ENCODE measurements at regions not wholly inside any gene's neighbourhood (a gene's known extent, or its start where the extent isn't known, plus 50 kb on each side); places are given as distances from the start of the nearest gene placed in this dataset.
A peak's percentile ranks its signal among the peaks of the same experiment; 100 is the strongest.

- BruUV-seq (replicated peaks) = no TSS peak
- H3K27ac ChIP-seq = no peak overlapping the region
- CTCF ChIA-PET = no interaction called here
- DNase-seq = no peak
- POLR2A ChIA-PET (ENCODE audit: unreplicated experiment) = no interaction called here
- H3K79me2 ChIP-seq (ENCODE audit: low read depth) = no peaks in the 10 kb centered on the region
- H2AFZ ChIP-seq = no peak overlapping the region
- no peaks in the 10 kb centered on the region for H3K9me3 ChIP-seq (ENCODE audit: insufficient read depth, low read depth)
- intact Hi-C loops (cut with micrococcal nuclease; ENCODE audit: unreplicated experiment) = no loop called here
- no peak overlapping the region for H3K4me3 ChIP-seq
- H3K9me2 ChIP-seq (ENCODE audit: insufficient read depth) = no peaks in the 10 kb centered on the region
- H3K36me3 ChIP-seq (ENCODE audit: low read depth) = no peaks in the 10 kb centered on the region
- 0 out of 2 replicates have a peak, but pooled peaks cover 6% of the 10 kb centered on the region for H3F3A ChIP-seq (ENCODE audit: insufficient read depth, low read depth)
- no peak overlapping the region for H3K4me2 ChIP-seq
- no peaks in the 10 kb centered on the region for H3K27me3 ChIP-seq (ENCODE audit: insufficient read depth, low read depth)
- TF ChIP-seq EZH2 (IDR thresholded peaks at IDR 0.05; ENCODE audit: low read depth) = no peak
- H4K20me1 ChIP-seq (ENCODE audit: insufficient read depth) = no peaks in the 10 kb centered on the region
- H3K4me1 ChIP-seq (replicated peaks; ENCODE audit: insufficient read depth) = no peaks in the 10 kb centered on the region
These were observed 534.5 kb downstream of the KCTD12 start for GRCh38 chr13:76351541-76352229.

DNA sequence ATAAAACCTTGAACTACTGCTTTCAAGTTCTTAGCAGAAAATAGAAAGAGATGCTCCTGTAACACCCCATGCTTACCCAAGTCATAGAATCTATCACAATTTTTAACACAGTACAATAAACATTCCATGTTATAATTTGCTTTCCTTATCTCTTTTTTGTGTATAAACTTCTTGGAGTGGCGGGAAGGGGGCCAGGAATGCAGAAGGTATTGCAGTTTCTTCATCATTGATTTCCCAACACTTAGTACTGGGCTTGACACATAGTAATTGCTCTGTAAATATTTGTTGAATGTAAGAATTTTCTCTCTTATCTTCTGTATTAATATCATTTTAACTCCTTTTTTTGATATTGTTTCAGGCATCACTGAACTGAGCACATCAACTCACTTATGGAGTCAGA lies 535.8 kb downstream of the KCTD12 start:
- Histone ChIP-seq H3K79me2 (ENCODE audit: low read depth) (no peaks in the 10 kb centered on the region), H3K9me3 (ENCODE audit: insufficient read depth, low read depth) (no peaks in the 10 kb centered on the region), H4K20me1 (ENCODE audit: insufficient read depth) (no peaks in the 10 kb centered on the region), H3K36me3 (ENCODE audit: low read depth) (no peaks in the 10 kb centered on the region), H3K9me2 (ENCODE audit: insufficient read depth) (no peaks in the 10 kb centered on the region), H3K4me2 (no peak overlapping the region), H3K27me3 (ENCODE audit: insufficient read depth, low read depth) (no peaks in the 10 kb centered on the region), H3K4me1 (replicated peaks; ENCODE audit: insufficient read depth) (no peaks in the 10 kb centered on the region), H3K4me3 (no peak overlapping the region), H2AFZ (no peak overlapping the region), H3K27ac (no peak overlapping the region), H3F3A (ENCODE audit: insufficient read depth, low read depth) (0 out of 2 replicates have a peak, but pooled peaks cover 6% of the 10 kb centered on the region)
- intact Hi-C loops (cut with micrococcal nuclease; ENCODE audit: unreplicated experiment) = no loop called here
- TF ChIP-seq, protein P1, sequence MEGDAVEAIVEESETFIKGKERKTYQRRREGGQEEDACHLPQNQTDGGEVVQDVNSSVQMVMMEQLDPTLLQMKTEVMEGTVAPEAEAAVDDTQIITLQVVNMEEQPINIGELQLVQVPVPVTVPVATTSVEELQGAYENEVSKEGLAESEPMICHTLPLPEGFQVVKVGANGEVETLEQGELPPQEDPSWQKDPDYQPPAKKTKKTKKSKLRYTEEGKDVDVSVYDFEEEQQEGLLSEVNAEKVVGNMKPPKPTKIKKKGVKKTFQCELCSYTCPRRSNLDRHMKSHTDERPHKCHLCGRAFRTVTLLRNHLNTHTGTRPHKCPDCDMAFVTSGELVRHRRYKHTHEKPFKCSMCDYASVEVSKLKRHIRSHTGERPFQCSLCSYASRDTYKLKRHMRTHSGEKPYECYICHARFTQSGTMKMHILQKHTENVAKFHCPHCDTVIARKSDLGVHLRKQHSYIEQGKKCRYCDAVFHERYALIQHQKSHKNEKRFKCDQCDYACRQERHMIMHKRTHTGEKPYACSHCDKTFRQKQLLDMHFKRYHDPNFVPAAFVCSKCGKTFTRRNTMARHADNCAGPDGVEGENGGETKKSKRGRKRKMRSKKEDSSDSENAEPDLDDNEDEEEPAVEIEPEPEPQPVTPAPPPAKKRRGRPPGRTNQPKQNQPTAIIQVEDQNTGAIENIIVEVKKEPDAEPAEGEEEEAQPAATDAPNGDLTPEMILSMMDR (conservative IDR thresholded peaks at IDR 0.05) = no peak
- BruUV-seq (replicated peaks) = no TSS peak
- POLR2A ChIA-PET (ENCODE audit: unreplicated experiment) = interaction anchor here (0.6 kb wide), 1 partner anchor 161 kb away, joined by 3 read pairs; no protein-coding TSS in a partner anchor
- CTCF ChIA-PET = no interaction called here
- DNase-seq = peak in 1 of 2 experiments; percentile 40

DNA sequence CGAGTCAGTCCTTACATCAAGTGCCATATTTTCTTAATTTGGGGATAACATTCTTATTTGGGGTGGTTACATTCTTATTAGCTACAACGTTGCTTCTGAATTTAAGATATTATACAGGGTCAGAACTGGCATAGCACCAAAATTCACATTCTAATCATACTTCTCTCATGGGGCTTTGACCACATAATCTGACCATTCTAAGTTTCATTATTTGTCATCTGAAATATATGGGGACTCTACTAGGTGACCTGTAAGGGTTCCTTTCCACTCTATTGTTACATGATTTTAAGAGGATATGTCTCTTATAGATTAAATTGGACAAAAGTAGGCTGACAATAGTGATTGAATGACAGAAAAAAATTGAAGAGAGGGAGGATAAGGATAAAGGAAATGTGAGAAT lies 536.5 kb downstream of the KCTD12 start:
- no peaks in the 10 kb centered on the region for H3K79me2 ChIP-seq (ENCODE audit: low read depth)
- POLR2A ChIA-PET (ENCODE audit: unreplicated experiment) = no interaction called here
- no peaks in the 10 kb centered on the region for H3K36me3 ChIP-seq (ENCODE audit: low read depth)
- H3K4me1 ChIP-seq (replicated peaks; ENCODE audit: insufficient read depth) = no peaks in the 10 kb centered on the region
- BruUV-seq (replicated peaks) = no TSS peak
- no peak overlapping the region for H3K4me3 ChIP-seq
- H3K9me3 ChIP-seq (ENCODE audit: insufficient read depth, low read depth) = no peaks in the 10 kb centered on the region
- intact Hi-C loops (cut with micrococcal nuclease; ENCODE audit: unreplicated experiment) = no loop called here
- no peak overlapping the region for H3K4me2 ChIP-seq
- H4K20me1 ChIP-seq (ENCODE audit: insufficient read depth) = no peaks in the 10 kb centered on the region
- no peak overlapping the region for H3K27ac ChIP-seq
- H3F3A ChIP-seq (ENCODE audit: insufficient read depth, low read depth) = 0 out of 2 replicates have a peak, but pooled peaks cover 6% of the 10 kb centered on the region
- no peak overlapping the region for H2AFZ ChIP-seq
- CTCF ChIA-PET = no interaction called here
- no peaks in the 10 kb centered on the region for H3K27me3 ChIP-seq (ENCODE audit: insufficient read depth, low read depth)
- no peak for DNase-seq
- TF ChIP-seq EZH2 (IDR thresholded peaks at IDR 0.05; ENCODE audit: low read depth) = no peak
- TF ChIP-seq, protein P1 (conservative IDR thresholded peaks at IDR 0.05) = no peak
- H3K9me2 ChIP-seq (ENCODE audit: insufficient read depth) = no peaks in the 10 kb centered on the region

- H3K4me3 ChIP-seq = no peak overlapping the region
- H3K9me2 ChIP-seq (ENCODE audit: insufficient read depth) = no peaks in the 10 kb centered on the region
- H3K27me3 ChIP-seq (ENCODE audit: insufficient read depth, low read depth) = no peaks in the 10 kb centered on the region
- DNase-seq = no peak
- no peak overlapping the region for H3K27ac ChIP-seq
- H3K36me3 ChIP-seq (ENCODE audit: low read depth) = no peaks in the 10 kb centered on the region
- ChIA-PET CTCF (no interaction called here), POLR2A (ENCODE audit: unreplicated experiment) (no interaction called here)
- no peak for TF ChIP-seq EZH2 (IDR thresholded peaks at IDR 0.05; ENCODE audit: low read depth)
- TF ChIP-seq, protein P1 (conservative IDR thresholded peaks at IDR 0.05) = no peak
- BruUV-seq (replicated peaks) = no TSS peak
- intact Hi-C loops (cut with micrococcal nuclease; ENCODE audit: unreplicated experiment) = no loop called here
- no peaks in the 10 kb centered on the region for H3K4me1 ChIP-seq (replicated peaks; ENCODE audit: insufficient read depth)
- H2AFZ ChIP-seq = peak overlapping the region; percentile 39; the same call in 1 of the 2 replicates
- H3K9me3 ChIP-seq (ENCODE audit: insufficient read depth, low read depth) = no peaks in the 10 kb centered on the region
- H3K4me2 ChIP-seq = no peak overlapping the region
- no peaks in the 10 kb centered on the region for H4K20me1 ChIP-seq (ENCODE audit: insufficient read depth)
- H3K79me2 ChIP-seq (ENCODE audit: low read depth) = no peaks in the 10 kb centered on the region
- H3F3A ChIP-seq (ENCODE audit: insufficient read depth, low read depth) = no peaks in the 10 kb centered on the region
These were observed 546.6 kb downstream of the KCTD12 start for GRCh38 chr13:76339649-76340048.
